Cardiac muscle cell (in vitro differentiated cells and primary cell): ENCODE measurements at regions not wholly inside any gene's neighbourhood (a gene's known extent, or its start where the extent isn't known, plus 50 kb on each side); places are given as distances from the start of the nearest gene placed in this dataset.
A peak's percentile ranks its signal among the peaks of the same experiment; 100 is the strongest.

Source experiments
- DNase-seq, 2 donors: peaks; one replicate each; pipeline versions ENCODE4 v3.0.0 to v3.0.0-alpha.2; 2010 to 2017; ENCODE audit warnings: low read depth in 1 of 2, low spot score in 1 of 2
- H3K27ac ChIP-seq: fragments of 200-600 bp; sonication (generic); 2 replicates; pipeline ENCODE4 v1.5.1; 2016
- H3K27me3 ChIP-seq: fragments of 200-600 bp; sonication (generic); 2 replicates; pipeline ENCODE4 v1.6.0; 2016; ENCODE audit warnings: control low read depth
- H3K36me3 ChIP-seq: fragments of 200-600 bp; sonication (generic); 2 replicates; pipeline ENCODE4 v1.5.1; 2016; ENCODE audit warnings: control low read depth
- H3K4me1 ChIP-seq: fragments of 200-600 bp; sonication (generic); 2 replicates; pipeline ENCODE4 v1.8.1; 2017; ENCODE audit warnings: low read depth, mild to moderate bottlenecking, mixed run types
- H3K4me3 ChIP-seq: fragments of 200-600 bp; sonication (generic); 2 replicates; pipeline ENCODE4 v1.5.1; 2016; ENCODE audit warnings: mild to moderate bottlenecking
- H3K9me3 ChIP-seq: fragments of 200-600 bp; sonication (generic); 2 replicates; pipeline ENCODE4 v1.5.1; 2017; ENCODE audit warnings: low read depth, mild to moderate bottlenecking, control low read depth
- CTCF ChIP-seq: IDR thresholded peaks from 2 replicates; pipeline ENCODE4 v1.5.1; 2012; ENCODE audit warnings: low read depth, mild to moderate bottlenecking, low read length

DNA sequence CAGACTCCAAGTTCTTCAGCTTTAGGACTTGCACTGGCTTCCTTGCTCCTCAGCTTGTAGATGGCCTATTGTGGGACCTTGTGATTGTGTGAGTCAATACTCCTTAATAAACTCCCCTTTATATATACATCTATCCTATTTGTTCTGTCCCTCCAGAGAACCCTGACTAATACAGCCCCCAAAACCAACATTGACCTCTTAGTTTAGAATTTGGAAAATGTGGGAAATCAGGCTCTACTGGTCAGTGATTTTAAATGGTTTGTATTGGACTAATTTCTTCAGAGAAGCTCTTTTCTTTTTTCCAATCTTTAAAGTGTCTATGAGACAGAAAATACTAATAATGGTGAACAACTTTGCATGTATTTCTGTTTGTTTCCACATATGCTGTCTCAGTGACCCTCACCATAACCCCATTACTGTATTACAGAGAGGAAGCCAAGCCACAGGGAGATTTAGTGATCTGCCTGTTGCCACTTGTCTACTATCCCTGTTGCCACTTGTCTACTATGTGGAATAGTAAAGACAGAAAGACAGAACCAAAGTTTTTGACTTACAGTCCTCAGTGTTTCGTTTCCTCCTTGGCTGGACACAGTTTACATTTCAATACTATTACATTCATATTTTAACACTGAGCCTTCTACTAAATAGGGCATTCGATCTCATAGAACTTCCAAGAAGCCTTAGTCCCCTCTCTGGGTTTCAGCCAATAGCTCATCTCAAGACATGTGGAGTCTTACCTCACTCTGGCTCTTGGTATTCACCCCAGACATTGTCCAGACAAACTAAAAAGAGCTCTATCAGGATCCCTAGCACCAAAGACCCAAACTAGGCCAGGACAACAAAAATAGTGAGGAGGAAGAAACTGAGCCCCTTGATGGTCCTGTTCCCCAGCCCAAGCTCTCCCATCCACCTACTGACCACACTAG lies 121.0 kb downstream of the AKR1D1 start:
- no peaks in the 10 kb centered on the region for H3K9me3 ChIP-seq
- DNase-seq: peak in 1 of 2 donors; percentile 21
- H3K27me3 ChIP-seq: no peaks in the 10 kb centered on the region
- no peaks in the 10 kb centered on the region for H3K4me1 ChIP-seq
- H3K27ac ChIP-seq: no peak overlapping the region
- no peaks in the 10 kb centered on the region for H3K36me3 ChIP-seq
- TF ChIP-seq CTCF: no peak
- H3K4me3 ChIP-seq: no peak overlapping the region

- Histone ChIP-seq H3K4me1 (no peaks in the 10 kb centered on the region), H3K36me3 (no peaks in the 10 kb centered on the region), H3K9me3 (no peaks in the 10 kb centered on the region), H3K4me3 (no peak overlapping the region), H3K27me3 (no peaks in the 10 kb centered on the region), H3K27ac (no peak overlapping the region)
- TF ChIP-seq CTCF: no peak
- DNase-seq: peak in 1 of 2 donors; percentile 62
These were observed 128.2 kb downstream of the AKR1D1 start for GRCh38 chr7:138204285-138204981.

- Histone ChIP-seq H3K27me3 (no peaks in the 10 kb centered on the region), H3K9me3 (no peaks in the 10 kb centered on the region), H3K4me3 (no peak overlapping the region), H3K36me3 (no peaks in the 10 kb centered on the region), H3K27ac (no peak overlapping the region), H3K4me1 (no peaks in the 10 kb centered on the region)
- no peak for DNase-seq
- TF ChIP-seq CTCF: no peak
These were observed 128.7 kb downstream of the AKR1D1 start for GRCh38 chr7:138204982-138205298.

DNA sequence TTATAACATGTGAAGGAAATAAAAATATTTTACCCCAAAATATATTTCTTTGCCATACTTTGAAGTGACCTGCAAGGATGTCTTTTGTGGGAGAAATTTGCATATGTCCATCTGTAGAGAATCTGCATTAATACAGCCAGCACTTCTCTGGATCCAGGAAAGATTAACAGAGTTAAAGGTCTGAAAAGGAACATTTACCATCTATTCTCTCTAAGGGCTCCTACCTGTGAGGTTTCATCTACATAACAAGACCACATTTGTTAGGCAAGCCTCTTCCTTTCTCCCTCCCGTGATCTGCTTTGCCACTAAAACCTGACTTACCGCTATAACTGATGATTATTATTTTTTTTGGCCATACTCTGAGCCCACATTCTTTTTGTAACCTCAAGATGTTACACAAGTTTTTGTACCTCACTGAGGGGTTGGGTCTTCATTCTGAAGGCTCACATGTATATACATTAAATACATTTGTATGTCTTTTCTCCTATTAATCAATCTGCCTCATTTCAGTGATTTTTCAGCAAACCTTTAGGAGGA lies 129.4 kb downstream of the AKR1D1 start:
- Histone ChIP-seq H3K4me3 (no peak overlapping the region), H3K36me3 (no peaks in the 10 kb centered on the region), H3K9me3 (no peaks in the 10 kb centered on the region), H3K4me1 (no peaks in the 10 kb centered on the region), H3K27me3 (no peaks in the 10 kb centered on the region), H3K27ac (no peak overlapping the region)
- TF ChIP-seq CTCF: no peak
- peak in 1 of 2 donors; percentile 50 for DNase-seq

- no peaks in the 10 kb centered on the region for H3K36me3 ChIP-seq
- no peak for DNase-seq
- no peak overlapping the region for H3K4me3 ChIP-seq
- no peaks in the 10 kb centered on the region for H3K4me1 ChIP-seq
- no peak overlapping the region for H3K27ac ChIP-seq
- no peaks in the 10 kb centered on the region for H3K27me3 ChIP-seq
- no peak for TF ChIP-seq CTCF
- H3K9me3 ChIP-seq: no peaks in the 10 kb centered on the region
These were observed 131.3 kb downstream of the AKR1D1 start for GRCh38 chr7:138207555-138207971.
